NCI-H524 (cell line): ENCODE measurements at regions not wholly inside any gene's neighbourhood (a gene's known extent, or its start where the extent isn't known, plus 50 kb on each side); places are given as distances from the start of the nearest gene placed in this dataset.

Experiments
- DNase-seq, 2 experiments: peaks; one replicate each; lab custom pipeline; 2025; lab: John Stamatoyannopoulos, UW

GRCh38 chr5:152864447-152864846 is 459.4 kb upstream of the NMUR2 start:
- DNase-seq = peak in 1 of 2 experiments; percentile 0

- no peak for DNase-seq
Measured at GRCh38 chr5:152864991-152865390, 459.9 kb upstream of the NMUR2 start.

GRCh38 chr5:152869971-152870370 is 464.9 kb upstream of the NMUR2 start:
- no peak for DNase-seq

GRCh38 chr5:152882621-152883020 is 477.5 kb upstream of the NMUR2 start:
- no peak for DNase-seq

GRCh38 chr5:152883066-152883775 is 478.1 kb upstream of the NMUR2 start:
- peak; percentile 26 to 39 for DNase-seq

- no peak for DNase-seq
Measured at GRCh38 chr5:152884006-152884405, 478.9 kb upstream of the NMUR2 start.

GRCh38 chr5:152900332-152900731 is 495.3 kb upstream of the NMUR2 start:
- DNase-seq = peak; percentile 65 to 74

GRCh38 chr5:152901754-152902153 is 496.7 kb upstream of the NMUR2 start:
- no peak for DNase-seq

- DNase-seq = no peak
Measured at GRCh38 chr5:152905286-152905685, 500.2 kb upstream of the NMUR2 start.

- DNase-seq = no peak
Measured at GRCh38 chr5:152907488-152908245, 502.6 kb upstream of the NMUR2 start.

- no peak for DNase-seq
Measured at GRCh38 chr5:152912924-152913323, 507.8 kb upstream of the NMUR2 start.

GRCh38 chr5:152932621-152933020 is 527.5 kb upstream of the NMUR2 start:
- DNase-seq = no peak

GRCh38 chr5:152933056-152933455 is 528.0 kb upstream of the NMUR2 start:
- DNase-seq = no peak

GRCh38 chr5:152938630-152939029 is 533.6 kb upstream of the NMUR2 start:
- DNase-seq = no peak

GRCh38 chr5:152942633-152943336 is 537.7 kb upstream of the NMUR2 start:
- no peak for DNase-seq

GRCh38 chr5:152953788-152954483 is 536.5 kb upstream of the GRIA1 start:
- no peak for DNase-seq

GRCh38 chr5:152956943-152957613 is 533.4 kb upstream of the GRIA1 start:
- DNase-seq = no peak

GRCh38 chr5:152978141-152978835 is 512.2 kb upstream of the GRIA1 start:
- no peak for DNase-seq

GRCh38 chr5:152987131-152987530 is 503.3 kb upstream of the GRIA1 start:
- peak in 1 of 2 experiments; percentile 21 for DNase-seq

GRCh38 chr5:152990217-152990616 is 500.3 kb upstream of the GRIA1 start:
- no peak for DNase-seq

GRCh38 chr5:152990649-152991048 is 499.8 kb upstream of the GRIA1 start:
- DNase-seq = no peak
